IgD-negative memory B cell (primary cell): ENCODE measurements at regions not wholly inside any gene's neighbourhood (a gene's known extent, or its start where the extent isn't known, plus 50 kb on each side); places are given as distances from the start of the nearest gene placed in this dataset.
"Not testable (repeated sequence)": the region's sequence is repeated elsewhere in the genome, so short reads cannot be mapped to it uniquely, and the experiment has no call there.

Experiments
- H3K27ac Mint-ChIP-seq, 3 donors: one replicate each; pipeline ENCODE4 v1.8.0; 2020 to 2022; ENCODE audit warnings: mild to moderate bottlenecking in 3 of 3, mixed read lengths in 3 of 3, moderate library complexity in 1 of 3
- H3K27me3 Mint-ChIP-seq: one replicate; pipeline ENCODE4 v1.8.0; 2021; ENCODE audit warnings: mixed read lengths
- H3K36me3 Mint-ChIP-seq: one replicate; pipeline ENCODE4 v1.8.0; 2020; ENCODE audit warnings: mild to moderate bottlenecking, mixed read lengths
- H3K4me1 Mint-ChIP-seq, 3 donors: one replicate each; pipeline ENCODE4 v1.8.0; 2020 to 2022; ENCODE audit warnings: mixed read lengths in 3 of 3, mild to moderate bottlenecking in 1 of 3
- H3K4me3 Mint-ChIP-seq, 4 donors: one replicate each; pipeline ENCODE4 v1.8.0; 2020 to 2022; ENCODE audit warnings: mild to moderate bottlenecking in 4 of 4, mixed read lengths in 4 of 4, moderate library complexity in 3 of 4
- H3K9me3 Mint-ChIP-seq, 3 donors: one replicate each; pipeline ENCODE4 v1.8.0; 2020 to 2021; ENCODE audit warnings: mixed read lengths in 3 of 3, mild to moderate bottlenecking in 1 of 3

DNA sequence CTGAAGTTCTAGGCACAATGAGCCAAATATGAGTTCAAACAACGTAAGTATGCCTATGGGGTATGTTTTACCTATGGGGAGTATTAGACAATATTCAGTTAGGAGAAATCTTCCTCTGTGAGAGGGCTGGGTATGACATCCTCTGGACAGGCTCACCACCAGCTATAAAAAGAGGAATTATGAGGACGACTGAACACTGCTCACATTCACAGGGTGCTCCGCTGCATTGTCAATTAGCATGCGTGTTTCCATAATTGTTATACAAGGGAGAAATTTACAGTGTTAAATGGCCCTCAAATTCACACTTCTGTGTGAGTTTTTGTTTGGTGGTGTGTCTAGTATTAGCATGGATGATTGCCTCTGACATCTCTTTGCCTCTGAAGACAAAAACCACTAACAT is 700.4 kb downstream of the BCL11A start:
- no peak overlapping the region for H3K27ac Mint-ChIP-seq
- no peaks in the 10 kb centered on the region for H3K27me3 Mint-ChIP-seq
- no peaks in the 10 kb centered on the region for H3K36me3 Mint-ChIP-seq
- H3K4me1 Mint-ChIP-seq: peaks cover 0 to 6% (median 4%) of the 10 kb centered on the region in 3 donors
- peaks cover 0 to 2% (median 0%) of the 10 kb centered on the region in 3 donors for H3K9me3 Mint-ChIP-seq
- no peak overlapping the region for H3K4me3 Mint-ChIP-seq

DNA sequence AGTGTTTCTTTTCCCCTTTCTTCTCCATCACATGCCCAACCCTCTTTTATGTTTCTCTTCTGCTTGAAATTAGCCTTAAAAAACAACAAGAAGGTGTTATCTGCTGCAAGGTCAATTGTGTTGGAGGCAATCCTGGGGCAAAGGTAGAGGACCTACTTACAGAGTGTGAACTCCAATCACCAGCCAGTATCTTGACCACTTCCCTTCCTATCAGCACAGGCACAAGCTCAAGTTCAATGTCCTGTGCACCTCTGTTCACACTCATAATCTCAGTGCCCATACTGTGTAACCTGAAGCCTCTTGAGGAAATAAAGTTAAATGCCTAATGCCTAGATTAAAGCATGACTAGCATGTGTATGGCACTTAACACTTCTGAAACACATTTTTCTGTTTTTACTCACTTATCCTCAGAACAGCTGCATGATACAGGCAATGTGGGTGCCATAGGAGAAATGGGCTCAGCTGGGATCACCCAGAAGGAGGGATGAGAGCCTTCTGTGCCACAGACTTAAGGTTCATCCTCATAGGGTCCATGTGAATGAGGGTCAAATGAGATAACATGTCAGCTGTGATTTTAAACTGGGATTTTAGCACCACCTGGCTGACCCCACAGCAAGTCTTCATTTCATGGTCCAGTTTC is 701.5 kb downstream of the BCL11A start:
- peaks cover 0 to 6% (median 4%) of the 10 kb centered on the region in 3 donors for H3K4me1 Mint-ChIP-seq
- H3K27ac Mint-ChIP-seq: no peak overlapping the region
- no peaks in the 10 kb centered on the region for H3K27me3 Mint-ChIP-seq
- no peaks in the 10 kb centered on the region for H3K36me3 Mint-ChIP-seq
- no peak overlapping the region for H3K4me3 Mint-ChIP-seq
- peaks cover 0 to 3% (median 0%) of the 10 kb centered on the region in 3 donors for H3K9me3 Mint-ChIP-seq

GRCh38 chr2:59850554-59850953 is 702.9 kb downstream of the BCL11A start:
- Mint-ChIP-seq H3K4me3 (no peak overlapping the region), H3K9me3 (peaks cover 0 to 3% (median 0%) of the 10 kb centered on the region in 3 donors), H3K27me3 (no peaks in the 10 kb centered on the region), H3K36me3 (no peaks in the 10 kb centered on the region), H3K27ac (no peak overlapping the region), H3K4me1 (peaks cover 0 to 6% (median 4%) of the 10 kb centered on the region in 3 donors)

GRCh38 chr2:59833941-59834340 is 719.5 kb downstream of the BCL11A start:
- no peak overlapping the region for H3K27ac Mint-ChIP-seq
- H3K4me1 Mint-ChIP-seq: no peaks in the 10 kb centered on the region
- H3K36me3 Mint-ChIP-seq: peaks cover 3% of the 10 kb centered on the region
- no peaks in the 10 kb centered on the region for H3K27me3 Mint-ChIP-seq
- no peak overlapping the region for H3K4me3 Mint-ChIP-seq
- peaks cover 0 to 6% (median 0%) of the 10 kb centered on the region in 3 donors for H3K9me3 Mint-ChIP-seq

DNA sequence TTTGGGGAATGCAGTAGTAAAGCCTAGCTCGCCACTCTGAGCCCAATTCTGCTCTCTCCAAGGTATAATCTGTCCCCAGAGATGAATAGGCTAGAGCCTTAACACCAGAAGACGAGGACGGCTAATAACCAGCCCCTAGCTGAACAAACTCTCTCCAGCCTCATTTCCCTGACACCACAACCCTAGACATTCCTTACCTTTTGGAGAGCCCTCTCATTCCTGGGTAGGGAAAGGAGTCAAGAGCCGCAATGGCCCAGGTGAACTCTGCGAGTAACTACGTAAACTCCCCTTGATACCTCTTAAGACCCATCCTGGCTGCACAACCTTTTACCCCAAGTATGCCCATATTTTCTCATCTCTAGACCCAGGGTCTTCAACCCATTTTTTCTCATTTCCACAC is 722.9 kb downstream of the BCL11A start:
- H3K4me1 Mint-ChIP-seq: no peaks in the 10 kb centered on the region
- no peak overlapping the region for H3K4me3 Mint-ChIP-seq
- peaks cover 0 to 6% (median 0%) of the 10 kb centered on the region in 3 donors for H3K9me3 Mint-ChIP-seq
- H3K27me3 Mint-ChIP-seq: no peaks in the 10 kb centered on the region
- H3K36me3 Mint-ChIP-seq: peaks cover 3% of the 10 kb centered on the region
- no peak overlapping the region for H3K27ac Mint-ChIP-seq

DNA sequence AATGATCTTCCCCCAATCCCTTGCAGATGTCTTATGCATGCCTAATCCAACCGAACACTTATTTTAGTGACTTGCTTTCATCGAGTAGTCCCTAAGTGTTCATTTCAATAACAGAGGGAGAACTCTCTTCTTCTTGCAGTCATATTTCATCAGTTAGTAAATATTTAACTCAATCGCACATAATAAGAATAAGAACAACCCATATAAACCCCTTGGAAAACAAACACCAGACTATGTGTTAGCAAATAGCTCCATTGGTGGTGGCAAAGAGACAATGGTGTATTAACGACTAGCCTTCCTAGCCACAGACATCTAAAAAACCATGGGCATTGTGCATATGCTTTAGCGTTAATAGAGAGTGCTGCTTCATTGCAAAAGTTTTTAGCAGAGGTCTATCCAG is 725.8 kb downstream of the BCL11A start:
- Mint-ChIP-seq H3K4me1 (no peaks in the 10 kb centered on the region), H3K4me3 (no peak overlapping the region), H3K27me3 (no peaks in the 10 kb centered on the region), H3K9me3 (peaks cover 0 to 5% (median 0%) of the 10 kb centered on the region in 3 donors), H3K27ac (no peak overlapping the region), H3K36me3 (peaks cover 3% of the 10 kb centered on the region)

DNA sequence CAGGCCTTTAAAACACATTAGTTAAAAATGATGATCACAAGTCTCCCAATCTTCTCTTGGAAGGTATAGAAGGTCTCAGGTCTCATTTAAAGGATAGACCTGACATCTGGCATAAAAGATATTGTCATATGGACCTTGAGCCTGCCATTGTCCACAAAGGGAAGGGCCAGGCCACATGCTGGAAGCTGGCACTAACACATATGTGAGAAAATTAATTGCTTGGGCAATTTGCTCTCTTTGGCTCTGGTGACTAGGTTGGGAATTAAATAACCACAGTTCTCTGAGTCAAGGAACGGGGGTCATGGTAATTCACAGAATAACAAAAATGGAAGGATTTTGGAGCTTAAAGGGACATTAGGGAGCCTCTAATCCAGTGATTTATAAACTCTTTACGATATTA is 727.3 kb downstream of the BCL11A start:
- peaks cover 3% of the 10 kb centered on the region for H3K36me3 Mint-ChIP-seq
- H3K4me3 Mint-ChIP-seq: no peak overlapping the region
- peaks cover 0 to 2% (median 0%) of the 10 kb centered on the region in 3 donors for H3K9me3 Mint-ChIP-seq
- H3K27ac Mint-ChIP-seq: no peak overlapping the region
- H3K4me1 Mint-ChIP-seq: no peaks in the 10 kb centered on the region
- H3K27me3 Mint-ChIP-seq: no peaks in the 10 kb centered on the region

- Mint-ChIP-seq H3K27me3 (no peaks in the 10 kb centered on the region), H3K4me1 (no peaks in the 10 kb centered on the region), H3K9me3 (no peaks in the 10 kb centered on the region), H3K4me3 (no peak overlapping the region), H3K36me3 (no peaks in the 10 kb centered on the region), H3K27ac (peak overlapping the region in 1 of 3 donors; percentile 51)
Measured at GRCh38 chr2:59824314-59824713, 729.1 kb downstream of the BCL11A start.

GRCh38 chr2:59816075-59816474 is 737.4 kb downstream of the BCL11A start:
- peaks cover 4% of the 10 kb centered on the region for H3K27me3 Mint-ChIP-seq
- H3K27ac Mint-ChIP-seq: no peak overlapping the region
- no peak overlapping the region for H3K4me3 Mint-ChIP-seq
- no peaks in the 10 kb centered on the region for H3K36me3 Mint-ChIP-seq
- H3K9me3 Mint-ChIP-seq: no peaks in the 10 kb centered on the region
- H3K4me1 Mint-ChIP-seq: peaks cover 0 to 1% (median 0%) of the 10 kb centered on the region in 3 donors

- not testable (repeated sequence) for H3K27me3 Mint-ChIP-seq, H3K36me3 Mint-ChIP-seq, H3K27ac Mint-ChIP-seq, H3K4me1 Mint-ChIP-seq, H3K9me3 Mint-ChIP-seq, H3K4me3 Mint-ChIP-seq
Measured at GRCh38 chr2:59810283-59810682, 743.2 kb downstream of the BCL11A start.

- H3K27ac Mint-ChIP-seq: no peak overlapping the region
- no peaks in the 10 kb centered on the region for H3K4me1 Mint-ChIP-seq
- no peaks in the 10 kb centered on the region for H3K27me3 Mint-ChIP-seq
- no peaks in the 10 kb centered on the region for H3K36me3 Mint-ChIP-seq
- H3K9me3 Mint-ChIP-seq: peaks cover 0 to 2% (median 0%) of the 10 kb centered on the region in 3 donors
- no peak overlapping the region for H3K4me3 Mint-ChIP-seq
Measured at GRCh38 chr2:59806486-59806885, 747.0 kb downstream of the BCL11A start.

GRCh38 chr2:59804732-59805131 is 748.7 kb downstream of the BCL11A start:
- H3K36me3 Mint-ChIP-seq: no peaks in the 10 kb centered on the region
- no peak overlapping the region for H3K27ac Mint-ChIP-seq
- H3K27me3 Mint-ChIP-seq: no peaks in the 10 kb centered on the region
- H3K4me3 Mint-ChIP-seq: no peak overlapping the region
- H3K9me3 Mint-ChIP-seq: peaks cover 2 to 4% (median 2%) of the 10 kb centered on the region in 3 donors
- no peaks in the 10 kb centered on the region for H3K4me1 Mint-ChIP-seq

DNA sequence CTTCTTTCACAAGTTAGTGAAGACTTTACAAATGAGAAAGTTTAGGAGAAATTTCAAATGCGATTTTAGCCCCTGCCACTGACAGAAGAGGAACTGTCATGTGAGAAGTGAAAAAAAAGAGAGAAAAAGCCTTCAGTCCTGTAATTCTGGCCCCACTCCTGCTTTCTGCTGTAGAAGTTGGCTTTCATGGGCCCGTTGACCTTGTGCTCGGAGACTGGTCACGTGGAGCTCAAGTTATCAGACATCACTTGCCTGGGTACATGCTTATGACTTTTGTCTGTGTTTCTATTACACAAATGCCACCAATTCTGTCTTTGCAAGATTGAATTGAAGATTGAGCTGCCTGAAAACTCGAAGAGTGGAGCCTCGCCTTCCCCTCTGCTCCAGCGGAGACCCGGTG is 749.9 kb downstream of the BCL11A start:
- Mint-ChIP-seq H3K27me3 (no peaks in the 10 kb centered on the region), H3K4me3 (no peak overlapping the region), H3K27ac (no peak overlapping the region), H3K4me1 (no peaks in the 10 kb centered on the region), H3K36me3 (no peaks in the 10 kb centered on the region), H3K9me3 (peaks cover 2 to 4% (median 4%) of the 10 kb centered on the region in 3 donors)

GRCh38 chr2:59798687-59799232 is 754.7 kb downstream of the BCL11A start:
- H3K27me3 Mint-ChIP-seq: no peaks in the 10 kb centered on the region
- peaks cover 2 to 15% (median 6%) of the 10 kb centered on the region in 3 donors for H3K9me3 Mint-ChIP-seq
- H3K4me3 Mint-ChIP-seq: no peak overlapping the region
- no peak overlapping the region for H3K27ac Mint-ChIP-seq
- H3K36me3 Mint-ChIP-seq: peaks cover 3% of the 10 kb centered on the region
- no peaks in the 10 kb centered on the region for H3K4me1 Mint-ChIP-seq

- Mint-ChIP-seq H3K27ac (no peak overlapping the region), H3K4me3 (no peak overlapping the region), H3K9me3 (peaks cover 2 to 16% (median 5%) of the 10 kb centered on the region in 3 donors), H3K27me3 (no peaks in the 10 kb centered on the region), H3K36me3 (peaks cover 3% of the 10 kb centered on the region), H3K4me1 (peaks cover 0 to 3% (median 0%) of the 10 kb centered on the region in 3 donors)
Measured at GRCh38 chr2:59791004-59791618, 762.3 kb downstream of the BCL11A start.
